Central memory CD8-positive, alpha-beta T cell (primary cell): ENCODE measurements at regions not wholly inside any gene's neighbourhood (a gene's known extent, or its start where the extent isn't known, plus 50 kb on each side); places are given as distances from the start of the nearest gene placed in this dataset.

ENCODE experiments used
- ATAC-seq: fragments of 150-1000 bp; cut with Tn5 transposase; replicated peaks from 2 replicates; pipeline ENCODE4 v1.10.0; 2022; ENCODE audit warnings: mild to moderate bottlenecking, moderate FRiP score, moderate number of reproducible peaks; ENCODE audit not compliant: poor library complexity, severe bottlenecking; ENCODE audit errors: extremely low read depth
- DNase-seq, 2 donors: peaks; one replicate each; pipeline ENCODE4 v3.0.0; 2021; ENCODE audit warnings: low spot score in 2 of 2
- H3K27ac Mint-ChIP-seq: one replicate; pipeline ENCODE4 v1.8.0; 2022; ENCODE audit warnings: low read depth, mild to moderate bottlenecking, moderate library complexity, mixed read lengths
- H3K27me3 Mint-ChIP-seq: one replicate; pipeline ENCODE4 v1.8.0; 2022; ENCODE audit warnings: mixed read lengths
- H3K36me3 Mint-ChIP-seq: one replicate; pipeline ENCODE4 v1.8.0; 2022; ENCODE audit warnings: mild to moderate bottlenecking, moderate library complexity, mixed read lengths; ENCODE audit not compliant: insufficient read depth
- H3K4me1 Mint-ChIP-seq: one replicate; pipeline ENCODE4 v1.8.0; 2022; ENCODE audit warnings: mixed read lengths
- H3K4me3 Mint-ChIP-seq: one replicate; pipeline ENCODE4 v1.8.0; 2022; ENCODE audit warnings: mild to moderate bottlenecking, moderate library complexity, mixed read lengths
- H3K9me3 Mint-ChIP-seq: one replicate; pipeline ENCODE4 v1.8.0; 2022; ENCODE audit warnings: mixed read lengths

- no peaks in the 10 kb centered on the region for H3K9me3 Mint-ChIP-seq
- no peak for ATAC-seq
- DNase-seq = no peak
- H3K27ac Mint-ChIP-seq = peak overlapping the region; percentile 56
- H3K4me1 Mint-ChIP-seq = peaks cover 13% of the 10 kb centered on the region
- no peak overlapping the region for H3K4me3 Mint-ChIP-seq
- no peaks in the 10 kb centered on the region for H3K27me3 Mint-ChIP-seq
- peaks cover 4% of the 10 kb centered on the region for H3K36me3 Mint-ChIP-seq
Observed at GRCh38 chr10:30781670-30782121, 152.1 kb upstream of the LYZL2 start.

- H3K9me3 Mint-ChIP-seq = no peaks in the 10 kb centered on the region
- H3K4me1 Mint-ChIP-seq = peaks cover 4% of the 10 kb centered on the region
- H3K36me3 Mint-ChIP-seq = peaks cover 1% of the 10 kb centered on the region
- H3K27me3 Mint-ChIP-seq = no peaks in the 10 kb centered on the region
- no peak for ATAC-seq
- no peak overlapping the region for H3K27ac Mint-ChIP-seq
- no peak for DNase-seq
- H3K4me3 Mint-ChIP-seq = no peak overlapping the region
Observed at GRCh38 chr10:30778769-30779168, 149.2 kb upstream of the LYZL2 start.

- no peaks in the 10 kb centered on the region for H3K27me3 Mint-ChIP-seq
- no peak overlapping the region for H3K27ac Mint-ChIP-seq
- ATAC-seq (no peak), DNase-seq (no peak)
- H3K4me3 Mint-ChIP-seq = no peak overlapping the region
- H3K9me3 Mint-ChIP-seq = peaks cover 5% of the 10 kb centered on the region
- no peaks in the 10 kb centered on the region for H3K4me1 Mint-ChIP-seq
- no peaks in the 10 kb centered on the region for H3K36me3 Mint-ChIP-seq
Observed at GRCh38 chr10:30775779-30776591, 146.4 kb upstream of the LYZL2 start.

GRCh38 chr10:30774261-30774660, 144.7 kb upstream of the LYZL2 start:
- H3K36me3 Mint-ChIP-seq = no peaks in the 10 kb centered on the region
- DNase-seq (no peak), ATAC-seq (no peak)
- no peaks in the 10 kb centered on the region for H3K27me3 Mint-ChIP-seq
- no peaks in the 10 kb centered on the region for H3K4me1 Mint-ChIP-seq
- no peak overlapping the region for H3K27ac Mint-ChIP-seq
- H3K9me3 Mint-ChIP-seq = peaks cover 5% of the 10 kb centered on the region
- no peak overlapping the region for H3K4me3 Mint-ChIP-seq

- H3K9me3 Mint-ChIP-seq = peaks cover 5% of the 10 kb centered on the region
- H3K4me3 Mint-ChIP-seq = no peak overlapping the region
- H3K27me3 Mint-ChIP-seq = no peaks in the 10 kb centered on the region
- no peak for DNase-seq
- H3K27ac Mint-ChIP-seq = no peak overlapping the region
- no peaks in the 10 kb centered on the region for H3K36me3 Mint-ChIP-seq
- ATAC-seq = no peak
- no peaks in the 10 kb centered on the region for H3K4me1 Mint-ChIP-seq
Observed at GRCh38 chr10:30773501-30773900, 143.9 kb upstream of the LYZL2 start.

GRCh38 chr10:30770816-30771215, 141.3 kb upstream of the LYZL2 start:
- Mint-ChIP-seq H3K27me3 (no peaks in the 10 kb centered on the region), H3K36me3 (no peaks in the 10 kb centered on the region)

GRCh38 chr10:30770229-30770628, 140.7 kb upstream of the LYZL2 start:
- Mint-ChIP-seq H3K4me1 (no peaks in the 10 kb centered on the region), H3K27ac (no peak overlapping the region), H3K9me3 (peaks cover 5% of the 10 kb centered on the region), H3K36me3 (no peaks in the 10 kb centered on the region), H3K4me3 (no peak overlapping the region), H3K27me3 (no peaks in the 10 kb centered on the region)
- no peak for ATAC-seq
- DNase-seq = no peak

More at GRCh38 chr10:30770816-30771215, 141.3 kb upstream of the LYZL2 start:
- no peak for DNase-seq
- ATAC-seq = no peak
- Mint-ChIP-seq H3K27ac (no peak overlapping the region), H3K9me3 (peaks cover 5% of the 10 kb centered on the region), H3K4me1 (no peaks in the 10 kb centered on the region), H3K4me3 (no peak overlapping the region)

- peaks cover 5% of the 10 kb centered on the region for H3K9me3 Mint-ChIP-seq
- H3K27ac Mint-ChIP-seq = no peak overlapping the region
- H3K27me3 Mint-ChIP-seq = no peaks in the 10 kb centered on the region
- DNase-seq (no peak), ATAC-seq (no peak)
- no peaks in the 10 kb centered on the region for H3K4me1 Mint-ChIP-seq
- no peak overlapping the region for H3K4me3 Mint-ChIP-seq
- no peaks in the 10 kb centered on the region for H3K36me3 Mint-ChIP-seq
Observed at GRCh38 chr10:30769361-30769760, 139.8 kb upstream of the LYZL2 start.

GRCh38 chr10:30765616-30766015, 136.1 kb upstream of the LYZL2 start:
- H3K36me3 Mint-ChIP-seq = no peaks in the 10 kb centered on the region
- H3K4me1 Mint-ChIP-seq = no peaks in the 10 kb centered on the region
- ATAC-seq (no peak), DNase-seq (no peak)
- no peak overlapping the region for H3K27ac Mint-ChIP-seq
- H3K27me3 Mint-ChIP-seq = no peaks in the 10 kb centered on the region
- no peak overlapping the region for H3K4me3 Mint-ChIP-seq
- H3K9me3 Mint-ChIP-seq = no peaks in the 10 kb centered on the region

GRCh38 chr10:30765022-30765615, 135.6 kb upstream of the LYZL2 start:
- DNase-seq = no peak
- Mint-ChIP-seq H3K9me3 (no peaks in the 10 kb centered on the region), H3K4me1 (no peaks in the 10 kb centered on the region), H3K36me3 (no peaks in the 10 kb centered on the region), H3K4me3 (no peak overlapping the region), H3K27me3 (no peaks in the 10 kb centered on the region), H3K27ac (no peak overlapping the region)
- ATAC-seq = no peak

GRCh38 chr10:30763918-30764317, 134.4 kb upstream of the LYZL2 start:
- Mint-ChIP-seq H3K4me1 (no peaks in the 10 kb centered on the region), H3K9me3 (no peaks in the 10 kb centered on the region), H3K36me3 (no peaks in the 10 kb centered on the region), H3K27ac (no peak overlapping the region), H3K27me3 (no peaks in the 10 kb centered on the region), H3K4me3 (no peak overlapping the region)
- no peak for DNase-seq
- peak; percentile 46 for ATAC-seq

- no peaks in the 10 kb centered on the region for H3K27me3 Mint-ChIP-seq
- no peak for ATAC-seq
- H3K4me1 Mint-ChIP-seq = no peaks in the 10 kb centered on the region
- H3K9me3 Mint-ChIP-seq = no peaks in the 10 kb centered on the region
- H3K4me3 Mint-ChIP-seq = no peak overlapping the region
- H3K27ac Mint-ChIP-seq = no peak overlapping the region
- no peak for DNase-seq
- H3K36me3 Mint-ChIP-seq = no peaks in the 10 kb centered on the region
Observed at GRCh38 chr10:30762620-30763019, 133.1 kb upstream of the LYZL2 start.

GRCh38 chr10:30759423-30759822, 129.9 kb upstream of the LYZL2 start:
- Mint-ChIP-seq H3K4me1 (no peaks in the 10 kb centered on the region), H3K27ac (no peak overlapping the region), H3K4me3 (no peak overlapping the region), H3K36me3 (no peaks in the 10 kb centered on the region), H3K9me3 (no peaks in the 10 kb centered on the region), H3K27me3 (no peaks in the 10 kb centered on the region)
- ATAC-seq (no peak), DNase-seq (no peak)
